Duodenal mucosa (tissue), 2 donors: ENCODE measurements at regions not wholly inside any gene's neighbourhood (a gene's known extent, or its start where the extent isn't known, plus 50 kb on each side); places are given as distances from the start of the nearest gene placed in this dataset.

Source experiments
- H3K27ac ChIP-seq: one replicate; pipeline ENCODE4 v1.7.0; 2013; ENCODE audit warnings: low read depth, low read length
- H3K27me3 ChIP-seq, 2 donors: one replicate each; pipeline ENCODE4 v1.7.0; 2013; ENCODE audit warnings: low read length in 2 of 2, control low read depth in 1 of 2; ENCODE audit not compliant: insufficient read depth in 2 of 2, control insufficient read depth in 1 of 2
- H3K36me3 ChIP-seq, 2 donors: one replicate each; pipeline ENCODE4 v1.7.0; 2013; ENCODE audit warnings: low read length in 2 of 2, control low read depth in 1 of 2; ENCODE audit not compliant: insufficient read depth in 2 of 2, control insufficient read depth in 1 of 2
- H3K4me1 ChIP-seq, 2 donors: one replicate each; pipeline ENCODE4 v1.7.0; 2013; ENCODE audit warnings: low read length in 2 of 2, control low read depth in 1 of 2; ENCODE audit not compliant: insufficient read depth in 2 of 2, control insufficient read depth in 1 of 2
- H3K4me3 ChIP-seq, 2 donors: one replicate each; pipeline ENCODE4 v1.7.0; 2013; ENCODE audit warnings: low read length in 2 of 2, low read depth in 1 of 2
- H3K9ac ChIP-seq, 2 donors: one replicate each; pipeline ENCODE4 v1.7.0; 2013; ENCODE audit warnings: low read length in 2 of 2, low read depth in 1 of 2
- H3K9me3 ChIP-seq, 2 donors: one replicate each; pipeline ENCODE4 v1.7.0; 2013; ENCODE audit warnings: low read length in 2 of 2, control low read depth in 1 of 2; ENCODE audit not compliant: control insufficient read depth in 1 of 2

DNA sequence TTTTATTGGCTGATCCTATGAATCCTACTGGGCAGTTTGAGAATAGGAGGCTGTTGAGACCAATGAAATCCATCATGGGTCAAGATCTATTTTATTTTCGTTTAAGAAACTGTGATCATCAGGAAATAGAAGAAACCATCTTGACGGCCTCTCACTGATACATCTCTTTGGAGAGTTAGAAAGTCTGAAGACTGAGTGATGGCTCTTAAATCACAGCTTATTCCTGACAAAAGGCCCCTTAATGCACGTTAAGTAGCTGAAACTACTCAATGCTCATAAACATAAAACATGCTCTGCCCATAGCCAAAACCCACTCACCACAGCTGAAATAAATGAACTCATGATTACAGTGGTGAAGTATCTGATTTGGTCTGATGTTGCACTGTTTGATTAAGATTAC, 784.5 kb upstream of the NEGR1 start:
- Histone ChIP-seq H3K4me3 (no peak overlapping the region), H3K36me3 (no peaks in the 10 kb centered on the region), H3K9me3 (no peaks in the 10 kb centered on the region), H3K4me1 (peaks cover 0 to 4% of the 10 kb centered on the region in 2 donors), H3K27me3 (no peaks in the 10 kb centered on the region), H3K27ac (no peak overlapping the region), H3K9ac (no peak overlapping the region)

DNA sequence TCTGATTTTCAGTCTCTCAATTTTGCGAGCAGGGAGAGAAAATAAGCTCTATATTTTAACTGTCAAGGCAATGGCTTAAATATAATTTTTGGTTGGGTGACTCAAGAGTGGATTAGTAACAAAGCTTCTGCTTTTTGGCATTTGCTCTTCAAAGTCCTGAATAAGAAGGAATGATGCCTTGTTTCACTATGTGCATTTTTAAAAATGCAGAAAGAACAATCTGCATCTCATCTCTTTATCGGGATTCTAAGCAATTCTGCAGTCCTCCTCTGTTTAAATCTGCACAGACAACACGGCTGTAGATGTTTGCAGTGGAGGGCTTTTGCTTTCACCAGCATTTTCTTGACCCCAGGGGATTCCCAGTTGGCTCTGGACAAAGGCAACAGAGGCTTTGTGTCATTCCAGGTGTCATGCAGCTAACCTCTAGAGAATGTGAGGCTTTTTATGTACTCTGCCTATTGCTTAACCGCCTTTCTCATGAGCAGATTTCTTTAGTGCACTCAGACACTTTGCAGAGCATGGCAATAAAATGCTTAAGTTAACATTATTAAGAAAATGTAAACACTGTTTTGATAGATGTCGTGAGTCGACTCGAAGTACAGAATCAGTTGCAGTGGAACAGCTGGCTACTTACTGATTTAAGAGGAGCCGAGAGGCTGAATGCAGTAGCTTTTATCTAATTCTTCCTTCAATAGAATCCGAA, 783.2 kb upstream of the NEGR1 start:
- Histone ChIP-seq H3K4me1 (peaks cover 0 to 4% of the 10 kb centered on the region in 2 donors), H3K4me3 (no peak overlapping the region), H3K9ac (no peak overlapping the region)

DNA sequence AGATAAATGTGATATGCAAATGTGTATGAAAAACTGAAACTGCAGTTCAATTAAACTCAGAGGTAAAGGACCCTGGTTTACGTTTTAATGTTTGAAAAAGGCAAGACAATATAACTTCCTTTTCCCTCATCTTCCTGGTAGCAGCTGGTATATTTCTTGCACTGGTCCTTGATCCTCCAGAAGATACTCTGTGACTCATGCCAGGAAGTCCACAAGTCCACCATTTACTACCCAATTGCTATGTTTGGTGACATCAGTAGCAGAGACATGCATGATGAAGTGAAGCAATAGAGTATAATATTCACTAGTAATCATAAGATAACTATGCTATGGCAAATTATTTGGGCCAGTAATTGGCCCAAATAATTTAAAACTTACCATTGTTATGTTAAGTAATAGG, 774.5 kb upstream of the NEGR1 start:
- Histone ChIP-seq H3K4me3 (no peak overlapping the region), H3K27me3 (no peaks in the 10 kb centered on the region), H3K9me3 (no peaks in the 10 kb centered on the region), H3K27ac (no peak overlapping the region), H3K36me3 (no peaks in the 10 kb centered on the region), H3K9ac (no peak overlapping the region), H3K4me1 (no peaks in the 10 kb centered on the region)

More for the DNA sequence above, 783.2 kb upstream of the NEGR1 start:
- Histone ChIP-seq H3K27ac (no peak overlapping the region), H3K36me3 (no peaks in the 10 kb centered on the region), H3K27me3 (no peaks in the 10 kb centered on the region), H3K9me3 (no peaks in the 10 kb centered on the region)

DNA sequence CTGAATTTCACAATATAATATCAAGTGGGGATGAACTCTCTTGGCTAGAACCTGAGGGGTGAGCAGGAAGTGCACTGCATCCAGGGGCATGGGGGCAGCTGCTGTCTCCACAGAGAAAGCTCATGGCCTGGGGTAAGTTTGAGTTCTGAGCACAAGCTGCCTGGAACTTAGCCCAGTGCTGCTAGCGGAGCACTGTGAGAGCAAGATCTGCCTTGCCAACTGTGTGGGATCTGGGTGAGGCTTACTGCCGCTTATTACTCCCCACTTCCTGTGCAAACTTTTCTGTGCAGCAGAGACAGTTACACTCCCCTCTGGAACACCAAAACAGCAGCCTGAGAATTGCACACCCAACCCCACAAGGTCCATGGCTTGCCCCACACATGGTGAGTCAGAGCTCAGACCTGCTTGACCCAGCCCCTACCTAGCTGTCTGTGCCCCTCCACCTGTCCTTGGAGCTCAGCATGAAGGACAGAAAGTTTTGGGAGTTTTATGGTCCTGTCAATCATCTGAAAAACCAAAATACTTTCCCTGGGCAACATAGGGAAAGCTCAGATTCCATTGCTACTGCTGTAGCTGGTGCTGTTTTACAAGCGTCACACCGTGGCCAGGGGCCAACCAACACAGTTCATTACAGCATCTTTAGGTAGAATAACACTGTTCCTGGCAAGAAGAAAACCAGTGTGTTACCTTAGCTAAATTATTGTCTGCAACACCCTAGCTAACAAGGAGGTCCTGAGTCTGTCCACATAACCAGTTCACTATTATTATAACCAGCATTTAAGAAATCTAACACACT, 762.1 kb upstream of the NEGR1 start:
- Histone ChIP-seq H3K27ac (no peak overlapping the region), H3K36me3 (no peaks in the 10 kb centered on the region), H3K27me3 (no peaks in the 10 kb centered on the region), H3K9ac (no peak overlapping the region), H3K4me3 (no peak overlapping the region), H3K4me1 (no peaks in the 10 kb centered on the region), H3K9me3 (no peaks in the 10 kb centered on the region)

DNA sequence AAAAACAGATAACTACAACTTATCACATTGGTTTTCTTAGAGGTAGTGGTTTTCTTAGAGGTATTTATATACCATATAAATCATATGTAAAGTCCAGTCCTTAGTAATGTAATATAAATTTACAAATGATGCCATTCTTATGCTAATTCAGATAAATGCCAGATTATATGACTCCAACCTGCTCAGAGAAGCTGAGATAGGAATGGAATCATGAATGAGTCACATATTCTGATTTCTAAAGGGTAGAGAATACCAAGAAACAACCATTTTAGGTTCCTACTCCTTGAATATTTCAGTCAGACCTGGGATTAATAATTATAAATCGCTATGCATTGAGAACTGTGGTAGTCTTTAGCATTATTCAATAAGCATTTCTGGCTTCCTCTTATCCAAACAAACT, 760.1 kb upstream of the NEGR1 start:
- H3K36me3 ChIP-seq, result no peaks in the 10 kb centered on the region
- no peaks in the 10 kb centered on the region for H3K4me1 ChIP-seq
- H3K9me3 ChIP-seq, result no peaks in the 10 kb centered on the region
- H3K4me3 ChIP-seq, result no peak overlapping the region
- H3K27ac ChIP-seq, result no peak overlapping the region
- no peaks in the 10 kb centered on the region for H3K27me3 ChIP-seq
- H3K9ac ChIP-seq, result no peak overlapping the region

DNA sequence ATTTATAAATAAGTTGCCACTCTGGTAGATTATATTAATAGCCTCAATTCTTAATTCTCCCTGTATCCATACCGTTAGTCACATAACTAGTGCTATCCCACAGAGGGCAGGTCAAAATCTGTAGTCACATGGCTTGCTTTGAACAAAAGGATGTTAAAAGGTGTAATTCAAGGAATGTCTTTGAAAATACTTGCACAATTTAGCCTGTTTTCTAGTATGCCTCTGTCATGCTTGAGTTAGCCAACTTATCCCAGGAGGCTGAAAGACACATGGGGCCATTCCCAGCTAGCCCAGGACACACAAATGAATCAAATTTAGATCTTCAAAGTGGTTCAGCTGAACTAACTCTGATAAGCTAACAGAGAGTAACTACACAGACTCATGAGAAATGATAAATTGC, 758.5 kb upstream of the NEGR1 start:
- H3K4me1 ChIP-seq, result no peaks in the 10 kb centered on the region
- no peak overlapping the region for H3K4me3 ChIP-seq

DNA sequence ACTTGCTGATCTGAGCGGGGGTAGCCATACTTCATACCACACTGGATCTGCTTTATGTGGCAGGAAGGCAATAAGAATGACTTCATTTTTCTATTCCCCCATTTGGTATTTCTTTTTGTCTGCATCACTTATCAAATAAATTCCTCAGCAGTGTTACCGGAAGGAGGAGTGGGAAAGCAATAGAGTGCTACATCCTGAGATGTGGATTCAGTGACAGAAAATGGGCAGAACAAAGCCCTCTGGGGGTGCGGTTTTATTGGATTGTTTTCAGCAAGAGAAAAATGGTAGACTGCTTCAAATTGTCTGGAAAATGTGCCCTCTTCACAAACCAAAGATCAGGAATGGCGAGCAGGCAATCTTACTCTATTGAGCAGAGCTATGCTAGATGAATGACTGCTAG, 751.9 kb upstream of the NEGR1 start:
- no peak overlapping the region for H3K9ac ChIP-seq
- no peaks in the 10 kb centered on the region for H3K36me3 ChIP-seq
- no peaks in the 10 kb centered on the region for H3K9me3 ChIP-seq
- no peak overlapping the region for H3K4me3 ChIP-seq
- H3K27ac ChIP-seq, result no peak overlapping the region
- no peaks in the 10 kb centered on the region for H3K27me3 ChIP-seq
- no peaks in the 10 kb centered on the region for H3K4me1 ChIP-seq

More for the DNA sequence above, 758.5 kb upstream of the NEGR1 start:
- H3K27ac ChIP-seq, result no peak overlapping the region
- no peaks in the 10 kb centered on the region for H3K27me3 ChIP-seq
- H3K9me3 ChIP-seq, result no peaks in the 10 kb centered on the region
- no peaks in the 10 kb centered on the region for H3K36me3 ChIP-seq
- H3K9ac ChIP-seq, result no peak overlapping the region

DNA sequence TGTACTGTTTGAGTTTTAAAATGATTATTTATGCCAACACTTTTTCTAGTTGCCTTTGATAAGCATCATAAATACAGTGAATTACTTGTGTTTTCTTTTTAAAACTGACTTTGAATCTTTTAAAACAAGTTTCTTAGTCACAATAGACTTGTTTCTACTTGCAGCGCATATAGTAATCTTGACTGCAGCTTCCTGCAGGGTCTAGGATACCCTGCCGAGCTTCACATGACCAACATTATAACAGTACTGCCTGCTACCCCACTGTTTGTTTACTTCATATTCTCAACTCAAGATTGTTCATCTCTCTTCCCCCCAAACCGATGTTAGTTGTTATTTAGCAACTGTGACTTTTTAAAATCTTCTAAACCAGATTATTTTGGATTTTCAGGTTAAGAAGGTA, 751.3 kb upstream of the NEGR1 start:
- Histone ChIP-seq H3K36me3 (no peaks in the 10 kb centered on the region), H3K9ac (no peak overlapping the region), H3K27me3 (no peaks in the 10 kb centered on the region), H3K27ac (no peak overlapping the region), H3K4me1 (no peaks in the 10 kb centered on the region), H3K9me3 (no peaks in the 10 kb centered on the region), H3K4me3 (no peak overlapping the region)

DNA sequence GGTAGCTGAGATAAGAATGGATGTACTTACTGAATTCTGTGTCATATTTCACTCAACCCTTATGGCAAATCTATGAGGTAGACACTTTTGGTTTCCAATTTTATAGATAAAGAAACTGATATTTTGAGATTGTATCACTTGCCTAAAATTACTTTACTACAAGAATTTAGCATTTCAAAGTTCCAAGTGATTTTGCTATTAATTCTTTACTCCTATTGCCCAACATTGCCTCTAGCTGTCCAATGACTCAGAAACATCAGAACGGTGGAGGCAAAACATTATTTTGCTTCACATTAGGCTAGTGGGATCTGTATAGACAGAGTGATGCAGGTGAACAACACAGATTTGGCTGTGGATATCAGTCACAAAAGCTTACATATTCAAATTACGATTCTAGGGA, 747.2 kb upstream of the NEGR1 start:
- no peaks in the 10 kb centered on the region for H3K9me3 ChIP-seq
- H3K9ac ChIP-seq, result no peak overlapping the region
- H3K4me3 ChIP-seq, result no peak overlapping the region
- H3K27ac ChIP-seq, result no peak overlapping the region
- no peaks in the 10 kb centered on the region for H3K36me3 ChIP-seq
- no peaks in the 10 kb centered on the region for H3K4me1 ChIP-seq
- no peaks in the 10 kb centered on the region for H3K27me3 ChIP-seq

DNA sequence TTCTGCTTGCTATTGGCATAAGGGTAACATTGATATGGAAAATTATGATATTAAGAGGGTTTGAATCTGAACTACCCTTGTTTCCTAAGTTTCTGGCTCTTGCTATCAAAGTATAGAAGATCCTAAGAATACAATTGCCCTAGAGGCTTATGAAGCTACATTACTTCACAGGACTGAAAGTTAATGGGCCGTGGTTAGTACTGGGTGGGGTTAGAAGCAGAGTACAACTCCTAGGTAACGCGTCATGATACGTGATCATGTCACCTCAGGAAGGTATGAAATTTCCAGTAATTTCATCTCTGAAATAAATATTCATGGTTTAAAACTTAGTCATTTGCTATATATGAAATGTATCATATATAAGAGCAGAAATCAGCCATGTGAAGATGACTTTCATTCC, 743.8 kb upstream of the NEGR1 start:
- Histone ChIP-seq H3K4me3 (no peak overlapping the region), H3K27me3 (no peaks in the 10 kb centered on the region), H3K27ac (no peak overlapping the region)

More for the DNA sequence above, 743.8 kb upstream of the NEGR1 start:
- Histone ChIP-seq H3K4me1 (no peaks in the 10 kb centered on the region), H3K9ac (no peak overlapping the region), H3K36me3 (no peaks in the 10 kb centered on the region), H3K9me3 (no peaks in the 10 kb centered on the region)
